ENCODE measurements at regions not wholly inside any gene's neighbourhood (a gene's known extent, or its start where the extent isn't known, plus 50 kb on each side); places are given as distances from the start of the nearest gene placed in this dataset.

DNA sequence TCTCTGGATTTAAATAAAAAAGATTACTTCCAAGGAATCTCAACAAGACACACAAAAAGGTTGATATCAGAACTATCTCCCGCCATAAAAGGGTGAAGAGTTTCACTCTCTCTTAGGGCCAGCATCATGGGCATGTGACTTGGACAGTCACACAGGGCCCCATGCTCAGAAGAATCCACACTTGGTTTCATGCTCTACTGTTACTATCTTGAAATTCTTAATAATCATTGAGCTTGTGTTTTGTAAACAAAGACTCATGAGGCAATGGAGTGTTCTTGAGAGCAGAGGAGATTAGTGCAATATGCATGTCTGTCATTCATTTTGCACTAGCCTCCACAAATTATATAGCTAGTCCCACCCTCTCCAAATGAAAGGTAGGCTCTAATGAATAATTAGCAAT, 58.4 kb downstream of the HMHB1 start:
- ATAC-seq (ENCODE audit: low read depth) = no peak
- H3K9me3 Mint-ChIP-seq = no peaks in the 10 kb centered on the region
- H3K27ac Mint-ChIP-seq = no peak overlapping the region
- no peak for DNase-seq (ENCODE audit: low spot score in 2 of 2)
- H3K27me3 Mint-ChIP-seq = peaks cover 4% of the 10 kb centered on the region
- H3K36me3 Mint-ChIP-seq = no peaks in the 10 kb centered on the region
- no peaks in the 10 kb centered on the region for H3K4me1 Mint-ChIP-seq
- H3K4me3 Mint-ChIP-seq = no peak overlapping the region

DNA sequence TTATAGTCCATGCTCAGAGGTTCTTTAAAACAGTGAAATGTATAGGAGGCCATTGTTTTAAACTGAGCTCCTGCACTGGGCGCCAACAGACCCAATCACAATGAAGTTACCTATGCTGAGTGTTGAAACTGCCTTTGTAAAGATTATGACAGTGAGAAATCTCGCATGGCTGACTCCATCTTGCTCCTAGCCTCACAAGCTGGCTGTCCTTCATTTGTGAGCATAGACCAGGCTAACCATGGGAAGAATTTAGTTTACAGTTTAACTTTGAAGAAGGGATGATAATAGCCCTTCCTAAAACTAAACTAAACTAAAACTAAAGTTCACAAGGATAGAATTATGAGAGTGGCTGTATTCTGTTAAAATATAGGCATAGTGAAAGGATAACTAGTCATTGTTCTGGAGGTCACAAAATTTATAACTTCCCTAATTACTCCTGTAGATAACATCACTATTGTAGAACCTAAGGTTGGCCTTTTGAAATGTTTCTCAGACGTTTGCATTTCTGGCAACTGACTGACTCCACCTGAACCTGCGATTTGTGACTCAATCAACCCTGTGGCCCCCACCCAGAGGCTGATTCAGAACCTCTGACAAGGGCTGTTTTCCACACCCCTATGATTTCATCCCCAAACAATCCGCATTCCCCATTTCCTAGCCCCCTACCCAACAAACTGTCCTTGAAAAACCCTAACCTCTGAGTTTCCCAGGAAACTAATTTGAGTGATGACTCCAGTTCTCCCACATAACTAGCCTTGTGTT, 59.1 kb downstream of the HMHB1 start:
- Mint-ChIP-seq H3K4me3 (no peak overlapping the region), H3K27me3 (peaks cover 4% of the 10 kb centered on the region), H3K36me3 (no peaks in the 10 kb centered on the region), H3K4me1 (no peaks in the 10 kb centered on the region), H3K9me3 (no peaks in the 10 kb centered on the region), H3K27ac (no peak overlapping the region)
- DNase-seq (ENCODE audit: low spot score in 2 of 2) (no peak), ATAC-seq (ENCODE audit: low read depth) (no peak)

DNA sequence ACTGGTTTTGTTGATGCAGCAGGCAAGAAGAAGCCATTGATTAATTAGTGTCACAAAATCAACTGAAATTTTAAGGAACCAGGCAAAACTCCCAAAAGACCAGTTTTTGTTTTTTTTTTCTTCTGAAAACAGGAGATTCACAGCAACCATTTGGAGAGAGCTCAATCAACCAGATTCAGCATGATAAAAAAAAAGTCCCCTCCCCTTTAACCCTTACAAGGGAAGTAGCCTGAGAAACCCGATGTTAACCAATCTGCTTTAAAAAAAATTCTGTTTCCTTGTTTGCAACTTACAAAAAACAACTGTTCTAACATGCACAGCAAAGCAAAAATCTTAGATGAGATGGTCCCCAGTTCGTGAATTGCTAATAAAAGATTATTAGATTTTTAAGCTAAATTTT, 59.7 kb downstream of the HMHB1 start:
- Mint-ChIP-seq H3K36me3 (no peaks in the 10 kb centered on the region), H3K27ac (no peak overlapping the region), H3K4me1 (no peaks in the 10 kb centered on the region), H3K4me3 (no peak overlapping the region), H3K27me3 (peaks cover 4% of the 10 kb centered on the region), H3K9me3 (no peaks in the 10 kb centered on the region)
- ATAC-seq (ENCODE audit: low read depth) (no peak), DNase-seq (ENCODE audit: low spot score in 2 of 2) (no peak)

DNA sequence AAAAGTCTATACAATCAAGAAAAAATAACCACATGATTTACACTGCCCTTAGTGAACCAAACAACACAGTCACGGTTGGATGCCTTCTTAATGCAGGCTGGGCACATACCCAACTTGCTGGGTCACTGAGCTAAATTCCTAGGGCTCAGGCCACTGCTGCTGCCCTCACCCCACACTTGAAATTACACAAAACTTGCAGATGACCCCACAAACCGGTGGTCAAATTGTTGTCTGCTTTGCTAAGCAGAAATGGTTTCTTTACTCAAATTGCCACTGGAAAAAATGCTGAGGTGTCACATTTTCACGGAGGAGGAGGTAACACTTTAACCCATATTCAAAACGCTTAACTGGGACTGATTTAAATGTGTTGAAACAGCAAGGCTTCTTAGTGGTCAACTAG, 62.4 kb downstream of the HMHB1 start:
- Mint-ChIP-seq H3K36me3 (no peaks in the 10 kb centered on the region), H3K4me3 (no peak overlapping the region), H3K4me1 (no peaks in the 10 kb centered on the region), H3K27me3 (peaks cover 4% of the 10 kb centered on the region), H3K27ac (no peak overlapping the region), H3K9me3 (no peaks in the 10 kb centered on the region)
- no peak for DNase-seq (ENCODE audit: low spot score in 2 of 2)
- ATAC-seq (ENCODE audit: low read depth) = no peak

DNA sequence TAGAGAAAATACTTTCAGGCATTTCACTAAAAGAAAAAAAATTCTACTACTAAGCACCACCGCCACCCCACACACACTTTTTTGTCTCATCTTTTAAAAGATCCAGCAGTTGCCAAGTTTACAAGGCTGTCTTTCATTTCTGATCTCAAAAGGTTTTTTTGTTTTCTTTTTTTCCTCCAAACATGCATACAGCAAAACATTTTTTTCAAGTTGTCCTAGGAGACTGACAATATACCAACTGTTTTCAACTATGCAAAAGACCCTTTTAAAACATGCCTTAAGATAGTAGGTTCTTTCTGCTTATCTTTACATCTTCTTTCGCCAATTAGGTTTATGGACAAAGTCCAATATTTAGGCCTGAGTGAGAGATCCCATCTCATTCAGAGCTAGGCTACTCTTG, 65.2 kb downstream of the HMHB1 start:
- Mint-ChIP-seq H3K9me3 (no peaks in the 10 kb centered on the region), H3K27ac (no peak overlapping the region), H3K27me3 (peaks cover 5% of the 10 kb centered on the region), H3K4me1 (no peaks in the 10 kb centered on the region), H3K4me3 (no peak overlapping the region), H3K36me3 (no peaks in the 10 kb centered on the region)
- DNase-seq (ENCODE audit: low spot score in 2 of 2) = no peak
- no peak for ATAC-seq (ENCODE audit: low read depth)

DNA sequence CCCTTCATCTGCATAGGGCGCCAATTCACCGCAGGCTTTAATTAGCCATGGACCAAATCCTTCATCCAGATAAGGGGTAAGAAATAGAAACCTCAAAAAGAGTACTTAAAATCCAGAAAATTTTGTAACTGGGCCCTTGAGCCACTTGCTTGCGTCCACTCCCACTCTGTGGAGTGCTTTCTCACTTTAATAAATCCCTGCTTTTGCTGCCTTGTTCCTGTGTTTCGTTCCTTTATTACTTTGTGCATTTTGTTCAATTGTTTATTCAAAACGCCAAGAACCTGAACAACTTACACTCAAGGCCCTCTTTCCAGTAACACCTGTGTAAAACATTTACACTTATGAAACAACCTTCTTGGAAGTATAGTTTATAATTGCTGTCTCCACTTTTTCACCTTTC, 66.5 kb downstream of the HMHB1 start:
- Mint-ChIP-seq H3K36me3 (no peaks in the 10 kb centered on the region), H3K9me3 (no peaks in the 10 kb centered on the region), H3K27ac (no peak overlapping the region), H3K27me3 (peaks cover 5% of the 10 kb centered on the region), H3K4me3 (no peak overlapping the region), H3K4me1 (no peaks in the 10 kb centered on the region)
- DNase-seq (ENCODE audit: low spot score in 2 of 2) = no peak
- ATAC-seq (ENCODE audit: low read depth) = no peak

DNA sequence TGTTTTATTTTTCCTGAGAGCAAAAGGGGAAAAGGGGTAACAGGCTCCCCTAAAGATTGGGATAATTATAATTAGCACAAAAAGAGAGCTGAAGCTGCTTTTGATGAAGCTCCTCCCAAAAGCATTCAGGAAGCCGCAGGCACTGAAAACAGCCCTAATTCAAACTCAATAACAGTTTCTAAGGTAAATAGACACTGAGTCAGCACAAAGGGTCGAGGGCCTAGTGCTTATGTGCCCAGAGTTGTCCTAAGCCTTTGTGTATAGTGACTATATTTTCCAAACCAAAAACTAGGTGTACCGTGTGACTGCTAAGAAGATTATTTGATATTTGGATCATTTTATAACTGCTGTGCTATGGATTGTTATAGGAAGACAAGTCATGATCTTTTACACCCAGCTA, 67.7 kb downstream of the HMHB1 start:
- Mint-ChIP-seq H3K36me3 (no peaks in the 10 kb centered on the region), H3K27ac (no peak overlapping the region), H3K9me3 (no peaks in the 10 kb centered on the region), H3K27me3 (peaks cover 5% of the 10 kb centered on the region), H3K4me1 (no peaks in the 10 kb centered on the region), H3K4me3 (no peak overlapping the region)
- DNase-seq (ENCODE audit: low spot score in 2 of 2) = no peak
- no peak for ATAC-seq (ENCODE audit: low read depth)

DNA sequence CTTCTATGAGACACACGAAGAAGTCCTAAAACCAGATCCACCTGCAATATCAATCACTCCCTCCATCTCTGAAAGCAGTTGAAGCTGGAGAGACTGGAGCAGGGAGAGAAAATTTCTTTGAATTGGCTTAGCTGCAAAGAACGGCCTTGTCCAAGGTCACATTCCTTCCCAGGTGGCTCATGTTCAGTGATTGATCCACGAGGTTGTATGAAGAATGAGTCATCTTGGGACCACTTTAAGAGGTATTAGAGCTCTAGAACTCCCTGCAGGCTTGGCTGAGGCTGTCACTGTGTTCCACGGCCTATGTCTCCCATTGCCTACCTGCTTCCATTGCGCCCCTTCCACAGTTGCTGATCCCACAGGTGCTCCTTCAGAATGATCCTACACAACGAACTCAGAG, 68.2 kb downstream of the HMHB1 start:
- Mint-ChIP-seq H3K9me3 (no peaks in the 10 kb centered on the region), H3K4me1 (no peaks in the 10 kb centered on the region), H3K4me3 (no peak overlapping the region), H3K27me3 (peaks cover 3% of the 10 kb centered on the region), H3K36me3 (no peaks in the 10 kb centered on the region), H3K27ac (no peak overlapping the region)
- ATAC-seq (ENCODE audit: low read depth) (no peak), DNase-seq (ENCODE audit: low spot score in 2 of 2) (no peak)

DNA sequence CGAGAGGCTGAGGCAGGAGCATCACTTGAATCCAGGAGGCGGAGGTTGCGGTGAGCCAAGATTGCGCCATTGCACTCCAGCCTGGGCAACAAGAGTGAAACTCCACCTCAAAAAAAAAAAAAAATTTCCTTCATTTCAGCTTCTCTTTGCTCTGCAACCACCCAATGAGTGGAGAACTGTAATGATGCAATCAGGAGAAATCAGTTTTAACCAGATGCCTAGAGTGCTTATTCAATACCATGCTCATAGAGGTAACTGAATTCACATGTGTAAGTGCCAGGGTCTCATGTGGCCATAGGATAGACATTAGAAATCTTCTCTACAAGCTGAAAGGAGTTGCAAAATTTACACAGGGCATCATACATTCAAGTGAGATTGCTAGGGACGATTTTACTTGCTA, 70.6 kb downstream of the HMHB1 start:
- Mint-ChIP-seq H3K27me3 (peaks cover 3% of the 10 kb centered on the region), H3K27ac (no peak overlapping the region), H3K36me3 (no peaks in the 10 kb centered on the region), H3K9me3 (no peaks in the 10 kb centered on the region), H3K4me1 (no peaks in the 10 kb centered on the region), H3K4me3 (no peak overlapping the region)
- ATAC-seq (ENCODE audit: low read depth) = no peak
- no peak for DNase-seq (ENCODE audit: low spot score in 2 of 2)

DNA sequence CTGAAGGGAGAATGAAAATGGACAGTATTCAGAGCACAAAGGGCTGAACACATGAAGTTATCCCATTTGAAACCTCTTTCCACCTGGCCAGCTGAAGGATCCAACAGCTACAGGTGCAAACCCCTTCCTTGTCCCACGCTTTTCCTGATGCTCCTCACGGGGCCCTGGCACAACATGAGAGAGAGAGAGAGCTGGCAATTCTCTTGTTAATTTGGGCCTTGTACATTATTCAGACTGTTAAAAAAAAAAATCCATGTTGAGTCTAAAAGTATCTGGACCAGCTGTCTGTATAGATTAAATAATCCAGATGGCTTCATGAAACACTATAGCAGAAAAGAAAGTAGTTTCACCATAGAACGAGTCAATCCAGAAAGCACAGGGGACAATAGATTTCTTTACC, 74.1 kb downstream of the HMHB1 start:
- DNase-seq (ENCODE audit: low spot score in 2 of 2) = no peak
- Mint-ChIP-seq H3K4me1 (no peaks in the 10 kb centered on the region), H3K9me3 (no peaks in the 10 kb centered on the region), H3K27me3 (peaks cover 3% of the 10 kb centered on the region), H3K4me3 (no peak overlapping the region), H3K36me3 (no peaks in the 10 kb centered on the region), H3K27ac (no peak overlapping the region)
- ATAC-seq (ENCODE audit: low read depth) = no peak

DNA sequence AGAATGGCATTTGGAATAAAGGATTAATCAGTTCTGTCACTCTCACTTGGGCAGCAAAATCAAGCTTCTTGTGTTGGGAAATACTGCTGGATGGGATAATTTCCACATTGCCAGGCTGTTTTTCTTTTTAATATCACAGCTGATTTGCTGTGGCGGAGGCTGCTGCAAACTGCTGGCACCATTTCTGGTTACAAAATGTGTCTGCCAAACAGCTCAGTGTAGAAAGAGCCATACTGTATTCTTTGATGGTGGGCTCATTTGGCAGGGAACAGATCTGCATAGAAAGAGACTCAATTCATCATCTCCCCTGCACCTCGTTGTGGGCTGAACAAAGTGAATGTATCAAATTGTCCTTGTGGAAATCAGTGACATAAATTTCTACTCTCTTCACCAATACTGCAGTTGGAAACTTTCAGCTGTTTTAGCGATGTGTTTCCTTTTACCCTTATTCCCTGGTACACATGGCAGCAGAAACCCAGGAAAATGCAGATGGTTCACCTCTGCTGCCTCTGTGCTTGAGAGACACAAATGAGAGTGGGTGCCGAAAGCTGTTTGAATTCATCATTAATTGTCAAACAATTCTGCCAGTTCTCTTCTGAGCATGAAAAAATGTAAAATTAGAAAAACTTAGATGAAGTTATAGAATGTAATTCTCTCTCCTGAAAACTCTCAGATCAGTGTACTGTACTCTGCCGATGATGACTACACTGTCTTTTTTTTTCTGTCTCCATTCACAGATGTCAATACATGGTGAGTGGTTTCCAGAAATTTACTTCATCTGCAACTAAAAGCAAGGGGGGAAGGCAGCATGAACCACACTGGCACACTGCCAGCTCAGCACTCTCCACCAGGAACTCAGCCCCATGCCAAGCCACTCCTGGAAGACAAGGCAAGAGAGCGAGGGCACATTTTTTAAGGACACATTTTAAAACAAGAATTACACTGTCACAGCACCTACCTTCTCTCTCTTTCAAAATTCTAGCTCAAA, 75.0 kb downstream of the HMHB1 start:
- Mint-ChIP-seq H3K9me3 (no peaks in the 10 kb centered on the region), H3K4me3 (no peak overlapping the region), H3K36me3 (no peaks in the 10 kb centered on the region), H3K27me3 (peaks cover 3% of the 10 kb centered on the region), H3K27ac (no peak overlapping the region), H3K4me1 (no peaks in the 10 kb centered on the region)
- ATAC-seq (ENCODE audit: low read depth) (no peak), DNase-seq (ENCODE audit: low spot score in 2 of 2) (no peak)

DNA sequence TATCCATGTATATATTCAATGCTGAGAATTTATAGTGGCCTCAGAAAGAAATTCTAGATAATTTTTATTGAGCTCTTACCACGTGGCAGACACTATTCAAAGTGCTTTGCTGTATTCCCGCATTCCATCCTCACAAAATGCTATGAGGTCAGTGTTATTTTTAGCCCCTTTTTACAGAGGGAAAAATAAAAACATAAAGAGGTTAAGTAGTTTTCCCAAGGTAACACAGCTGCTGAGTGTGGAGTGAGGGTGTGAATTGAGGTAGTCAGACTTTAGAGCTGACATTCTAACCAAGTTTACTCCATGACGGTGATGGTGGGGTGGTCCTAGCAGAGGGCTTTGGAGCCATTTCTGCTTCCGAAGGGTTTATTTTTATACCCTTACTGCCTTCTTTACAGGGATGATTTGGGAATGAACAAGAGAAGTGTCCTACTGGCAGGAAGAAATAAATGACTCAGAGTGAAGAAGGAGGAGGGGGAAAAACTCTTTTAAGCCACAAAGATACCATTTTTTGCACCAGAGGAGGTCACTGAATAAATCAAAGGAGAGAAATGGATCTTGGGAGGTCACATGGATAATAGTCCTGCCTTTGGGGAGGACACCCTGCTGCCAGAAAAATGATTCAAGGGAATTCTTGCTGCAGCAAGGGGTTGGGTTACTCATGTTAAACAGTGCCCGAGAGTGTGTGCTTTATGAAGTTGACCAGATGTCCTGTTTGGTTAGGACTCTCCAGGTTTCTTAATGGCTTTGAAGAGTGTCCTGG, 76.1 kb downstream of the HMHB1 start:
- ATAC-seq (ENCODE audit: low read depth) (no peak), DNase-seq (ENCODE audit: low spot score in 2 of 2) (no peak)
- H3K4me1 Mint-ChIP-seq = no peaks in the 10 kb centered on the region
- H3K4me3 Mint-ChIP-seq = no peak overlapping the region
- no peaks in the 10 kb centered on the region for H3K9me3 Mint-ChIP-seq
- H3K27me3 Mint-ChIP-seq = peaks cover 7% of the 10 kb centered on the region
- no peaks in the 10 kb centered on the region for H3K36me3 Mint-ChIP-seq
- H3K27ac Mint-ChIP-seq = no peak overlapping the region

DNA sequence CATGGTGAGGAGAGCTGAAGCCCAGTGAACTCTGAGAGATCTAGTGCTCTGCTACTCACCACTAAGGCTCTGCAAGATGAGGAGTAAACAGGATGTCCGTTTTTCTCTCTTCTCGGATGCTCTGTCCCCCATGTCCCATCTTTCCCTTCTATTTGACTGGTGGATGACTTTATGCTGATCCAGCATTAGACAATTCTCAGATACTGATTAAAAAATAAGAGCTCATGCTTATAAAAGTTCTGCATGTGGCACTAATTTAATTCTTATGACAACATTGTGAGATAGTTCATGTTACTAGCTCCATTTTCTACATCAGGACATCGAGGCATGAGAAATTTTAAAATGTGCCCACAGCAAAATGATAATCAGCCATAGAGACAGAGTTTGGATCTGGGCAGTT, 77.0 kb downstream of the HMHB1 start:
- Mint-ChIP-seq H3K9me3 (no peaks in the 10 kb centered on the region), H3K27ac (no peak overlapping the region), H3K36me3 (no peaks in the 10 kb centered on the region), H3K27me3 (peaks cover 7% of the 10 kb centered on the region), H3K4me1 (no peaks in the 10 kb centered on the region), H3K4me3 (no peak overlapping the region)
- DNase-seq (ENCODE audit: low spot score in 2 of 2) (no peak), ATAC-seq (ENCODE audit: low read depth) (no peak)

DNA sequence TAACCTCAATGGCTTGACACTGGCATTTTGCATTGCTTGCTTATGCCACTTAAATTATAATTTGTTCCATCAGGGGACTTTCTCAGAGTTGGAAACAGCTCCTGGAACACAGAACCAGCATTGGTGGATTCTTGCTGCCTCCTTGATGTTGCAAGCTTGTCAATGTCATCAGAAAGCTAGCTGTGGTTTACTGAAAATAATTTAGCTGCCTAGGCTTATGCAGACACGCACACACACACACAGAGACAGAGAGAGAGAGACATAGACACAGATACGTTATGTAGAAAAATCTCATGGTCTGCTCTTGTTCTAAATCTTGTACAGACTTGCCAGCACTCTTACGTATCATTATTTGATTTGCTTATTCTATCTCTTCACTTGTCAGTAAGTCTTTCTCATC, 78.0 kb downstream of the HMHB1 start:
- no peak for DNase-seq (ENCODE audit: low spot score in 2 of 2)
- ATAC-seq (ENCODE audit: low read depth) = no peak
- Mint-ChIP-seq H3K27ac (no peak overlapping the region), H3K4me3 (no peak overlapping the region), H3K36me3 (no peaks in the 10 kb centered on the region), H3K9me3 (no peaks in the 10 kb centered on the region), H3K27me3 (peaks cover 7% of the 10 kb centered on the region), H3K4me1 (no peaks in the 10 kb centered on the region)
